ENCODE measurements at regions not wholly inside any gene's neighbourhood (a gene's known extent, or its start where the extent isn't known, plus 50 kb on each side); places are given as distances from the start of the nearest gene placed in this dataset.

DNA sequence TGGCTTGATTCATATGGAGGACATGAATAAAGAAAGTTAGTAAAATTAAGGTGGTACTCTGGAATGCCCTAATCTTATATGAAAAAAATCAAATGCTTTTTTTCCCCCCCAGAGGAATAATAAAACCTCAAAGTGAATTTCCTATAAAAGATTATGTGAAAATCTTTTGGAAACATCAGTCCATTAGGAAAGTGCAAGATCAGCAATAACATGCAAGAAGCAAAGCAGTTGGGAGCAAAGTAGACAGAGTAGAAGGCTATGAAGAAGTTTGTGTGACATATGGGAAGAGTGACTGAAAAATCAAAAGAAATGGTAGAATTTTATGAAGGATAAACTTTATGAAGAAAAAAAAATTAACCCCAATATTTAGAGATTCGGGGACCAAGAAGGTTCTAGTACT, 998.0 kb upstream of the EPHA7 start:
- TF ChIP-seq EZH2 (conservative IDR thresholded peaks at IDR 0.05; ENCODE audit: low read depth, low read length): no peak
- TF ChIP-seq CTCF (CRISPR knock-in tag; IDR thresholded peaks at IDR 0.05): no peak
- no peak for TF ChIP-seq CAMTA2 (CRISPR knock-in tag; IDR thresholded peaks at IDR 0.05; ENCODE audit: borderline replicate concordance)
- TF ChIP-seq CBFB (CRISPR knock-in tag; IDR thresholded peaks at IDR 0.05): no peak
- no peak for TF ChIP-seq ZNF556 (CRISPR knock-in tag; IDR thresholded peaks at IDR 0.05; ENCODE audit: borderline replicate concordance)
- TF ChIP-seq ZNF780A (CRISPR knock-in tag; IDR thresholded peaks at IDR 0.05): no peak
- no peak for TF ChIP-seq JUND (CRISPR knock-in tag; IDR thresholded peaks at IDR 0.05)
- no peak for TF ChIP-seq ZNF766 (CRISPR knock-in tag; IDR thresholded peaks at IDR 0.05; ENCODE audit: borderline replicate concordance)
- no peak for TF ChIP-seq MXI1 (IDR thresholded peaks at IDR 0.05; ENCODE audit: borderline replicate concordance, low read depth, low read length)

Measured in HepG2 (cell line).